Smooth muscle cell (in vitro differentiated cells): ENCODE measurements at regions not wholly inside any gene's neighbourhood (a gene's known extent, or its start where the extent isn't known, plus 50 kb on each side); places are given as distances from the start of the nearest gene placed in this dataset.
"Not testable (repeated sequence)": the region's sequence is repeated elsewhere in the genome, so short reads cannot be mapped to it uniquely, and the experiment has no call there.

ENCODE experiments used
- DNase-seq: peaks from one replicate; lab custom pipeline; 2025; ENCODE audit not compliant: unreplicated experiment; lab: John Stamatoyannopoulos, UW
- H2AFZ ChIP-seq: fragments of 200-600 bp; sonication (generic); 2 replicates; pipeline ENCODE4 v1.6.0; 2016; ENCODE audit warnings: antibody characterized with exemption, low read depth, mild to moderate bottlenecking
- H3F3A ChIP-seq: fragments of 200-600 bp; sonication (generic); 2 replicates; pipeline ENCODE4 v1.6.0; 2017; ENCODE audit warnings: antibody characterized with exemption, low read depth
- H3K27ac ChIP-seq: fragments of 200-600 bp; sonication (generic); 2 replicates; pipeline ENCODE4 v1.5.1; 2016; ENCODE audit warnings: low read depth, mild to moderate bottlenecking
- H3K27me3 ChIP-seq: fragments of 200-600 bp; sonication (generic); 2 replicates; pipeline ENCODE4 v1.6.1; 2016; ENCODE audit warnings: low read depth, mild to moderate bottlenecking
- H3K36me3 ChIP-seq: fragments of 200-600 bp; sonication (generic); 2 replicates; pipeline ENCODE4 v1.5.1; 2016; ENCODE audit warnings: low read depth
- H3K4me1 ChIP-seq: fragments of 200-600 bp; sonication (generic); 2 replicates; pipeline ENCODE4 v1.5.1; 2016; ENCODE audit warnings: low read depth
- H3K4me2 ChIP-seq: fragments of 200-600 bp; sonication (generic); 2 replicates; pipeline ENCODE4 v1.6.0; 2016; ENCODE audit warnings: mild to moderate bottlenecking
- H3K4me3 ChIP-seq: fragments of 200-600 bp; sonication (generic); 2 replicates; pipeline ENCODE4 v1.5.1; 2016; ENCODE audit warnings: mild to moderate bottlenecking
- H3K79me2 ChIP-seq: fragments of 200-600 bp; sonication (generic); 2 replicates; pipeline ENCODE4 v1.6.0; 2016; ENCODE audit warnings: low read depth, mild to moderate bottlenecking
- H3K9ac ChIP-seq: fragments of 200-600 bp; sonication (generic); 2 replicates; pipeline ENCODE4 v1.6.0; 2016; ENCODE audit warnings: low read depth
- H3K9me3 ChIP-seq: fragments of 200-600 bp; sonication (generic); replicated peaks from 2 replicates; pipeline ENCODE4 v1.5.1; 2016; ENCODE audit warnings: low read depth
- H4K20me1 ChIP-seq: fragments of 200-600 bp; sonication (generic); 2 replicates; pipeline ENCODE4 v1.6.0; 2016; ENCODE audit warnings: low read depth
- WGBS: methylation state at CpG from one replicate; pipeline ENCODE4 v1.1.7; 2016; ENCODE audit warnings: low lambda C conversion rate; 5-methylcytosine and 5-hydroxymethylcytosine counted together
- TF ChIP-seq, protein P1 (sequence below): fragments of 200-600 bp; sonication (generic); IDR thresholded peaks from 2 replicates; pipeline ENCODE4 v1.5.1; 2017; ENCODE audit warnings: borderline replicate concordance, mild to moderate bottlenecking, antibody characterized with exemption; ENCODE audit not compliant: insufficient read depth, poor library complexity, severe bottlenecking

GRCh38 chr14:105587482-105588235 lies 61.3 kb downstream of the TMEM121 start:
- 87% methylated on average over 21 of the region's 37 CpGs for WGBS
- H3K27ac ChIP-seq, H3K4me2 ChIP-seq, H4K20me1 ChIP-seq, H3K36me3 ChIP-seq, H3F3A ChIP-seq, DNase-seq, H3K9me3 ChIP-seq, H2AFZ ChIP-seq, H3K27me3 ChIP-seq, H3K4me3 ChIP-seq, H3K9ac ChIP-seq, H3K4me1 ChIP-seq, H3K79me2 ChIP-seq: not testable (repeated sequence)

GRCh38 chr14:105588236-105588860 lies 62.0 kb downstream of the TMEM121 start:
- WGBS = 91% methylated on average over 15 of the region's 15 CpGs
- TF ChIP-seq, protein P1, sequence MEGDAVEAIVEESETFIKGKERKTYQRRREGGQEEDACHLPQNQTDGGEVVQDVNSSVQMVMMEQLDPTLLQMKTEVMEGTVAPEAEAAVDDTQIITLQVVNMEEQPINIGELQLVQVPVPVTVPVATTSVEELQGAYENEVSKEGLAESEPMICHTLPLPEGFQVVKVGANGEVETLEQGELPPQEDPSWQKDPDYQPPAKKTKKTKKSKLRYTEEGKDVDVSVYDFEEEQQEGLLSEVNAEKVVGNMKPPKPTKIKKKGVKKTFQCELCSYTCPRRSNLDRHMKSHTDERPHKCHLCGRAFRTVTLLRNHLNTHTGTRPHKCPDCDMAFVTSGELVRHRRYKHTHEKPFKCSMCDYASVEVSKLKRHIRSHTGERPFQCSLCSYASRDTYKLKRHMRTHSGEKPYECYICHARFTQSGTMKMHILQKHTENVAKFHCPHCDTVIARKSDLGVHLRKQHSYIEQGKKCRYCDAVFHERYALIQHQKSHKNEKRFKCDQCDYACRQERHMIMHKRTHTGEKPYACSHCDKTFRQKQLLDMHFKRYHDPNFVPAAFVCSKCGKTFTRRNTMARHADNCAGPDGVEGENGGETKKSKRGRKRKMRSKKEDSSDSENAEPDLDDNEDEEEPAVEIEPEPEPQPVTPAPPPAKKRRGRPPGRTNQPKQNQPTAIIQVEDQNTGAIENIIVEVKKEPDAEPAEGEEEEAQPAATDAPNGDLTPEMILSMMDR = no peak
- no peak overlapping the region for H2AFZ ChIP-seq
- no peak for DNase-seq
- no peaks in the 10 kb centered on the region for H3K4me1 ChIP-seq
- no peak overlapping the region for H3K9ac ChIP-seq
- H3K9me3 ChIP-seq = no peaks in the 10 kb centered on the region
- no peak overlapping the region for H3K27ac ChIP-seq
- H3F3A ChIP-seq = no peaks in the 10 kb centered on the region
- H3K79me2 ChIP-seq = no peaks in the 10 kb centered on the region
- H4K20me1 ChIP-seq = no peaks in the 10 kb centered on the region
- H3K27me3 ChIP-seq = no peaks in the 10 kb centered on the region
- H3K4me2 ChIP-seq = no peak overlapping the region
- no peak overlapping the region for H3K4me3 ChIP-seq
- no peaks in the 10 kb centered on the region for H3K36me3 ChIP-seq

GRCh38 chr14:105589161-105589925 lies 63.0 kb downstream of the TMEM121 start:
- no peaks in the 10 kb centered on the region for H3K9me3 ChIP-seq
- no peaks in the 10 kb centered on the region for H3K27me3 ChIP-seq
- no peaks in the 10 kb centered on the region for H4K20me1 ChIP-seq
- no peak overlapping the region for H3K4me3 ChIP-seq
- WGBS = no CpG with 5 or more reads among the region's 2 CpGs
- no peaks in the 10 kb centered on the region for H3K36me3 ChIP-seq
- no peaks in the 10 kb centered on the region for H3K79me2 ChIP-seq
- H3F3A ChIP-seq = no peaks in the 10 kb centered on the region
- H3K27ac ChIP-seq = no peak overlapping the region
- H2AFZ ChIP-seq = no peak overlapping the region
- TF ChIP-seq, protein P1 = no peak
- no peak overlapping the region for H3K4me2 ChIP-seq
- H3K9ac ChIP-seq = no peak overlapping the region
- no peak for DNase-seq
- no peaks in the 10 kb centered on the region for H3K4me1 ChIP-seq

DNA sequence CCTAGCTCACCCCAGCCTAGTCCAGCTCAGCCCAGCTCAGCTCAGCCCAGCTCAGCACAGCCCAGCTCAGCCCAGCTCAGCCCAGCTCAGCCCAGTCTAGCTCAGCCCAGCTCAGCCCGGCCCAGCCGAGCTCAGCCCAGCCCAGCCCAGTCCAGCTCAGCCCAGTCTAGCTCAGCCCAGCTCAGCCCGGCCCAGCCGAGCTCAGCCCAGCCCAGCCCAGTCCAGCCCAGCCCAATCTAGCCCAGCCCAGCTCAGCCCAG lies 63.5 kb downstream of the TMEM121 start:
- H4K20me1 ChIP-seq, H3K27me3 ChIP-seq, H3K4me2 ChIP-seq, H3K9ac ChIP-seq, H3K36me3 ChIP-seq, H3K4me3 ChIP-seq, H2AFZ ChIP-seq, H3K27ac ChIP-seq, DNase-seq, H3F3A ChIP-seq, H3K79me2 ChIP-seq, H3K9me3 ChIP-seq, H3K4me1 ChIP-seq: not testable (repeated sequence)
- 92% methylated on average over 2 of the region's 4 CpGs for WGBS
